Muscle of leg (tissue), 3 donors: ENCODE measurements at regions not wholly inside any gene's neighbourhood (a gene's known extent, or its start where the extent isn't known, plus 50 kb on each side); places are given as distances from the start of the nearest gene placed in this dataset.

ENCODE experiments used
- DNase-seq: peaks from one replicate; pipeline ENCODE4 v3.0.0; 2013
- H3K27ac ChIP-seq: one replicate; pipeline ENCODE4 v1.5.1; 2013; ENCODE audit warnings: mild to moderate bottlenecking, low read length, control low read depth
- H3K27me3 ChIP-seq: one replicate; pipeline ENCODE4 v1.6.1; 2013; ENCODE audit warnings: low read length; ENCODE audit not compliant: control insufficient read depth, insufficient read depth
- H3K36me3 ChIP-seq: one replicate; pipeline ENCODE4 v1.6.1; 2013; ENCODE audit warnings: low read length; ENCODE audit not compliant: control insufficient read depth, insufficient read depth
- H3K4me1 ChIP-seq: one replicate; pipeline ENCODE4 v1.6.1; 2013; ENCODE audit warnings: low read length; ENCODE audit not compliant: control insufficient read depth, insufficient read depth
- H3K4me3 ChIP-seq: one replicate; pipeline ENCODE4 v1.5.1; 2013; ENCODE audit warnings: low read length, control low read depth
- H3K9me3 ChIP-seq: replicated peaks from 2 replicates; pipeline ENCODE4 v1.6.1; 2013; ENCODE audit warnings: low read depth, low read length; ENCODE audit not compliant: control insufficient read depth
- WGBS: methylation state at CpG from one replicate; pipeline ENCODE4 v1.1.5; 2013; ENCODE audit warnings: missing lambda C conversion rate; ENCODE audit not compliant: insufficient coverage; 5-methylcytosine and 5-hydroxymethylcytosine counted together

DNA sequence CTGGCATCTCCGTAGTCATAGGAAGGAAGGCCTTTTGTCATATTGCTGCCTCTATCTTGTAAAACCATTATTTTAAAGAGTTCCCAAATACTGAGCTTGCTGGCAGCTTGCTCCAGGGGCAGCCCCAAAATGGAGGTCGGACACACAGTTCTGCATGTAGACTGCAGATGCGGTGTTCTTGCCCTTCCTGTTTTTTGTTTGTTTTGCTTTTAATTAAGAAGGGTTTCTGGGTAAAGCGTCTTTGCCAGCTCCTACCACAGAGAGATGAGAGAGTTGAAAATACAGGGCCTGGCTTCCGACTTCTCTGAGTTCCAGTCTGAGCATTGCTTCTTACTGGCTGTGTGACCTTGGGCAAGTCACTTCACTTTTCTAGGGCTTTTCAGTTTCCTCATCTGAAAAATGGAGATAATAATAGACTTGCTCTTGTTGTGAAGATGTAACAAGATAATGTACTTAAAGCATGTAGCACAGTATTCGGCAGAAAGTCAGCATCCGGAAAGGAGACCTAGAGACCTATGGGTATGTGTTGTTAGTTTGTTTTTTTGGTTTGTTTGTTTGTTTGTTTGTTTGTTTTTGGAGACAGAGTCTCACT lies 67.8 kb upstream of the GSE1 start:
- Histone ChIP-seq H3K27ac (no peak overlapping the region), H3K4me3 (no peak overlapping the region), H3K4me1 (peaks cover 42% of the 10 kb centered on the region), H3K27me3 (no peaks in the 10 kb centered on the region), H3K9me3 (no peaks in the 10 kb centered on the region), H3K36me3 (no peaks in the 10 kb centered on the region)
- DNase-seq, result no peak
- 74% methylated on average over 4 of the region's 7 CpGs for WGBS

DNA sequence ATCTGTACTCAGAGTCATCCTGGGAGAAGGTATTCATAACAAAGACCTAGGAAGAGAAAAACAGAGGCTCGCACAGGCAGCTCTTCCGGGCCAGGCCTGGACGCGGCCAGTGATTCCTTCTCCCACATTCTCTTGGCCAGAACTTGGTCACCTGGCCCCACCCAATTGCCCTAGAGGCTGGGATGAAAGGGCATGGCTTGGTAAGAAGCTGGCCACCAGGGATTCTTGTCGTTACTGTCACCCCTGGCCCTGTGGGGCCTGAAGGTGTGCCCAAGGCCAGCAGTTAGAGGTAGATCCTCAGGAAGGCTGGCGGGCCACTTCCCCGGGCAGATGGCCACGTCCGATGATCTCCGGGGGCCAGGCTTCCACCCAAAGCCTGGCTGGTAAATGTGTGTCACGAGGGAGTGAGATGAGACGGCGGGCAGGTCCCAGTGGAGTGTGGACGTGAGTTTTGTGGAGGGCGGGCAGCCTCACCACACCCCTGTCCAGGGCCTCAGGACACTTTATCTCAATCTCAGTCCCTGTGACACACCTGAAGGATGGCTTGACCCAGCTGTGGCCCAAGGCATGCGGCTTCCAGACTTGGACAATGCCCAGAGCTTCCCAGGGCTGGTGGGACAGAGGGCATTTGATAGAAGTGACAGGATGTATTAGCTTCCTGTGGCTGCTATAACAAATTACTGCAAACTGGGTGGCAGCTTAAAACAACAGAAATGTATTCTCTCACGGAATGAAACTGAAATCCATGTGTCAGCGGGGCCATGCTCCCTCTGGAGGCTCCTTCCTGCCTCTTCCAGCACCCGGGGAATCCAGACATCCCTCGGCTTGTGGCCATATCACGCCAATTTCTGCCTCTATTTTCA lies 66.3 kb upstream of the GSE1 start:
- no peaks in the 10 kb centered on the region for H3K9me3 ChIP-seq
- peaks cover 48% of the 10 kb centered on the region for H3K4me1 ChIP-seq
- H3K27me3 ChIP-seq, result no peaks in the 10 kb centered on the region
- H3K36me3 ChIP-seq, result no peaks in the 10 kb centered on the region
- no peak overlapping the region for H3K27ac ChIP-seq
- no peak overlapping the region for H3K4me3 ChIP-seq
- DNase-seq, result no peak
- WGBS, result 82% methylated on average over 15 of the region's 21 CpGs

DNA sequence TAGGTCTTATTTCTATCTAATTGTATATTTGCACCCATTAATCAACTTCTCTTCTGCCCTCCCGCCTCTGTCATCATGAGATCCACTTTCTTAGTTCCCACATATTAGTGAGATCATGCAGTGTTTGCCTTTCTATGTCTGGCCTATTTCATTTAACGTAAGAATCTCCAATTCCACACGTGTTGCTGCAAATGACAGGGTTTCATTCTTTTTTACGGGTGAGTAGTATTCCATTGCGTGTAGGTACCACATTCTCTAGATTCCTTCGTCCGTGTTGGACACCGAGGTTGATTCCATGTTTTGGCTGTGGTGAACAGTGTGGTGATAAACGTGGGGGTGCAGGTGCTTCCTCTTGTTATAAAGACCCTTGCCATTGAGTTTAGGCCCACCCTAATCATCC lies 64.7 kb upstream of the GSE1 start:
- Histone ChIP-seq H3K36me3 (no peaks in the 10 kb centered on the region), H3K27ac (no peak overlapping the region), H3K4me3 (no peak overlapping the region), H3K27me3 (no peaks in the 10 kb centered on the region), H3K9me3 (no peaks in the 10 kb centered on the region), H3K4me1 (peaks cover 37% of the 10 kb centered on the region)
- WGBS, result 85% methylated on average over 7 of the region's 9 CpGs
- no peak for DNase-seq

DNA sequence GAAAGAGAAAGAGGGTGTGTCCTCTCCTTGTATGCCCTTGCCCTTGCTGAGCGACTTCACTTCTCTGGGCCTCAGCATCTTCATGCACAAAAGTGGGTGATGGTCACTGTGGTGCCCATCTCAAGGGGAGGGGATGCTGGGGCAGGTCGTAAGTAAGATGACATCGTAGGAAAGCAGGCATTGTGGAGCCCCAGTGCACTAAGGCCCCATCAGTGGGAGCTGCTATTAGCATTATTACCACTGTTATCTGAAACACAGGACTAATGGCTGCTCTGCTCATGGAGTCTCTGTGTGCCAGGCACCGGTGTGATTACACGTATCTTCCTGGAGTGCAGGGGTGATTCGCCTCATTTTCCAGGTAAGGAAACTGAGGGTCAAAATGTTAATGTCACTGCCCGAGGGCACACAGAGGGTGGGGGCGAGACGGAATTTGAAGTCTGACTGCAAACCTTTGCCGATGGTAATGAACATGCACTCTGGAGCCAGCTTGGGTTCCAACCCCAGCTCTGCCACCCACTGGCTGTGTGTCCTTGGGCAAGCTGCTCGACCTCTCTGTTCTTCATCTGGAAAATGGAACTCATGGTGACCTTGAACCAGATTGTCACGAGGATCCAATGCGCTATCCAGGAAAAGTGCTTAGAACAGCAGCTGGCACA lies 63.2 kb upstream of the GSE1 start:
- H3K4me3 ChIP-seq, result no peak overlapping the region
- 80% methylated on average over 10 of the region's 13 CpGs for WGBS
- H3K27me3 ChIP-seq, result no peaks in the 10 kb centered on the region
- peaks cover 31% of the 10 kb centered on the region for H3K4me1 ChIP-seq
- no peaks in the 10 kb centered on the region for H3K36me3 ChIP-seq
- no peak overlapping the region for H3K27ac ChIP-seq
- no peak for DNase-seq
- H3K9me3 ChIP-seq, result no peaks in the 10 kb centered on the region

DNA sequence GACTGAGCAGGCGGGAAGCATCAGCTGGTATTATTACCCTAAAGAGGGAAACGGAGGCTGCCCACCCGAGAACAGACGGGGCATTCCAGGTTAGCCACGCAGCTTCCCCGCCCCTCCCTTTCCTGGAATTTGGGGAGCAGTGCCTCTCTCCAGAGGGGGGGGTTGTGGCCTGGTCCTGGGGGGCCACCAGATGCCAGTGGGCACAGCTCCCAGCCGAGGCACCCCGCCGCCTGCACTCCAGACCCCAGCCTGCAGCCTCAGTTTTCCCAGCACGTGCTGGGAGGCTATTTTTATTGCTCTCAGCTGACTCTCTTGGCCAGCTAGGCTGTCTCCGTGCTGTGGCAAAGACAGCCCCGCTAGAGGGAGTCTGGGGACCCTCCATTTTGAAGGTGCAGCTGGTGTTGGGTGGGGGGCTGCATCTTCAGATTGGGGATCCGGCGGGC lies 62.7 kb upstream of the GSE1 start:
- WGBS, result 36% methylated on average over 11 of the region's 14 CpGs
- Histone ChIP-seq H3K36me3 (no peaks in the 10 kb centered on the region), H3K27me3 (no peaks in the 10 kb centered on the region), H3K4me1 (peaks cover 30% of the 10 kb centered on the region), H3K9me3 (no peaks in the 10 kb centered on the region), H3K27ac (no peak overlapping the region), H3K4me3 (no peak overlapping the region)
- peak; percentile 74 for DNase-seq

DNA sequence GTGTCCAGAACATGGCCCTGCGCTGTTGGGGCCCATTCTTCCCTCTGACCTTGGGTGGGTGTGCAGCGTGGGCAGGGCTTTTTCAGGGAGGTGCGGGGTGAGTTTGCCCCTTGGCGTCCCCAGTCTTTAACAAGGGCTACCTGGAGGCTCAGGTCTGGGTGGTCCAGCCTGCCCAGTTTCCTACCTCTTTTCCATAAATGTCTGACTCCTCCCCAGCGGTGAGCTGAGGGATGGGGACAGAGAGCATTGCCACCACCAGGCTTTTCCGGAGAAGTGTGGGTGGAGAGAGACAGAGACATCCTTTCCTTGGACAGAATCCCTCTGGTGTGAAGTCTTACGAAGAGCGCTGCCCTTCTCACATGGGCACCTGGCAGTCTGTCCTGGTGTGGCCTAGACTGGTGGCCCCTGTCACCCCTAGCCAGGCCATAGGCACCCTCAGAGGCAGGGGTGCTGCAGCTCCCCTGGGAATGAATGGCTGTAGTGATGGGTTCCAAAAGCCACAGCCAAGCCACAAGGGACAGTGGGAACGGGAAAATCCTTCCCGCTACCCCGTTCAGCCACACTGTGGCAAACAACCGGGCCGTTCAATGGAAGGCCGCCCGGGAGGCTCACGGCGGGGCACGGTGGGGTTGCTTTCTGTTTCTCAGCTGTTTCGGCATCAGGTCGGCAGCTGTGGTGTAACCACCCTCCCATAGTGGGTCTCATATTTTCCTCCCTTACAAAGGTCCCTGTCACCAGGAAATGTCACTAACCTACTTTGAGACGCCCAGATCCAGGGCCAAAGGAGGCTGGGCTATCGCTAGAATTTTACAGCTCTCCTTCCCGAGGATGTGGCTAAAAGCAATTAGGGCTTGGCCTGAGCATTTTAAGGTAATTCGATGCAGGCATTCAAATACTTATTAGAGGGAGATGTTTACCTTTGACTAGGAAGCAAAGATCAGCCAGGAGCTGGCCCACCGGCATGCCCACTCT lies 61.9 kb upstream of the GSE1 start:
- Histone ChIP-seq H3K27ac (peak overlapping the region; percentile 29), H3K9me3 (no peaks in the 10 kb centered on the region), H3K36me3 (no peaks in the 10 kb centered on the region), H3K4me1 (peaks cover 36% of the 10 kb centered on the region), H3K27me3 (no peaks in the 10 kb centered on the region), H3K4me3 (no peak overlapping the region)
- WGBS, result 65% methylated on average over 9 of the region's 25 CpGs
- no peak for DNase-seq

DNA sequence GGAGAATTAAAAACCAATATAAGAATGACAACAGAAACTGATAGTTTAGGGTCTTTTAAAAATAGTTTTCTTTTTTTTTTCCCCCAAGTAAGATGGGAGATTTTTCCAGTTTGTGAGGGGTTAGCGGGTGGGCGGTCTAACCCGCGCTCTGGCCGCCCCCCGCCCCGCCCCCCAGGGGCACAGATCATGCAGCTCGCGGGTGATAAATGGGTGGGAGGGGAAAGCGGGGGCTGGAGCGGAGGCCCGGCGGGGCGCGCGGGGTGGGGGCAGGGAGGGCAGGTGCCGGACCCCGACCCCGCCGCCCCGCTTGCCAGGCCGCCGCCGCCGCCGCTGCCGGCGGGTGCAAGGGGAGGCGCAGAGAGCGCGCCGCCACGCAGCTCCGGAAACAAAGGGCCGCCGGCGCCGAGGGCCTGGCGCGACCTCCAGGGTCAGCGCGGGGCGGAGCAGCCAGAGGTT lies 60.1 kb upstream of the GSE1 start:
- no peaks in the 10 kb centered on the region for H3K36me3 ChIP-seq
- H3K27me3 ChIP-seq, result no peaks in the 10 kb centered on the region
- H3K9me3 ChIP-seq, result no peaks in the 10 kb centered on the region
- no peak for DNase-seq
- no peak overlapping the region for H3K4me3 ChIP-seq
- H3K4me1 ChIP-seq, result peaks cover 48% of the 10 kb centered on the region
- H3K27ac ChIP-seq, result no peak overlapping the region
- 2% methylated on average over 43 of the region's 43 CpGs for WGBS

DNA sequence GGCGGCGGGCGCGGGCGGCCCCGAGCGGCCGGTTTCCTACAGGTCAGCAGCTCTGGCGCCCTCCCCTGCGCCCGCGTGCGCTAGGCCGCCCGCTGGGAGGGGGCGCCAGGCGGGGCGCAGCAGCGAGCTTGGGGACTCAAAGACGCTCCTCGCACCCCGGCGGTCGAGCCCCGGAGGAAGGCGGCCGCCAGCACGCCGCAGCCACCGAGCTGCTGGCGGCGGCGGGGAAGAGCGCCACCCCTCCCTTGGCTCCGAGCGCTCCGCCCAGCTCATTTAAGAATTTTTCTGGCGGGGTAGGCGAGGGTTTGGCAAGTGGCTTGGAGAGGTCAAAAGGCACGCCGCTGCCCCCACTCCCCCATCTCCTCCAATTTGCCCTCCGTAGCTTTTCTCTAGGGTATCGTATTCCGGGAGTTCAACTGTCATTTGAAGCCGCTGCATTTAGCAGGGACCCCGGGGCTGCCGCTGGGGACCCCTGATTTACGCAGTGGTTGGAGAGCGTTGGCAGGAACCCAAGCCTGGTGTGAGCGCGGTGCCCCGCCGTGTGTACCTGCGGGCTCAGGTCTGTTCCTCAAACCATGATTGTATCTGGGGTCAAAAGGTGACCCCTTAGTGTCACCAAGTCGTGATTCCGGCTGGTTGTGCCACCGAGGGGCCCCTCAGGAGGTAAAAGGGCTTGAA lies 59.5 kb upstream of the GSE1 start:
- DNase-seq, result peak; percentile 66
- H3K27me3 ChIP-seq, result no peaks in the 10 kb centered on the region
- H3K9me3 ChIP-seq, result no peaks in the 10 kb centered on the region
- under 1% methylated on average over 46 of the region's 57 CpGs for WGBS
- H3K36me3 ChIP-seq, result no peaks in the 10 kb centered on the region
- peak overlapping the region; percentile 53 for H3K4me3 ChIP-seq
- peak overlapping the region; percentile 76 for H3K27ac ChIP-seq
- H3K4me1 ChIP-seq, result peaks cover 54% of the 10 kb centered on the region

DNA sequence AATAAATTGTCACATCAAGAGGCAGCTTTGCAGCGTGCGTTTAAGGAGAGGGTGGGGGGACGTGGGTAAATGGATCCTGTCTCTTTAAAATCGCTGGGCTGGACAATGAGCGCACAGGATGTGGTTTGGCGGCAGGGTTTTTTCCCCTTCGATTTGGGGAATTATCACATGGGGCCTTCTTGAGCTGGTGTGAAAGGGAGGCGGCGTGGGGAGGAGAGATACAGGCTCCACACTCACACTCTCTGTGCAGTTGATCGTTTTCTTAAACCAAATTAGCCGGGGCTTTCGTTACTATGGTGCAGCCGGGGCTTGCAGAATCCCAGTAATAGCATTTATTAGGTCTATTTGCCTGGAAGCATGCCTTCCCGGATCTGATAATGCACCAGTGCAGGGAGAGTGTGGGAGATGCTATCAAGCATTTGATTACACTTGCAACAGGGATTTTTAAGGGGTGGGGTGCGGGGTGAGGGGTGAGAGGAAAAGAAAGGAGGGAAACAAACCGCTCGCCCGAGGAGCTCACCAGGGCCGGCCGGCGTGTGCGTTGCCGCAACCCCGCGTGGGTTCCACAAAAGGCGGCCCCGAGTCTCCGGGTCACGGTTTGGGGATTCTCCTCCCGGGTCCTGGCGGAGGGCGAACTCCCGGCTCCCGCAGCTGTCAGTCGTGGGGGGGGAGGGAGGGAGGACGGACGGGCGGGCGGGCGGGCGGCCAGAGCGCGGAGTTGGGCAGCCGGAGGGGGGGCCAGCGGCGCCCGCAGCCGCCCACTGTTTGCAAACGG lies 58.8 kb upstream of the GSE1 start:
- Histone ChIP-seq H3K9me3 (no peaks in the 10 kb centered on the region), H3K4me3 (peak overlapping the region; percentile 53), H3K4me1 (peaks cover 60% of the 10 kb centered on the region), H3K36me3 (no peaks in the 10 kb centered on the region), H3K27me3 (no peaks in the 10 kb centered on the region), H3K27ac (peak overlapping the region; percentile 76)
- WGBS, result 0% methylated on average over 20 of the region's 49 CpGs
- peak; percentile 94 for DNase-seq
